HepG2 (cell line): ENCODE measurements at regions not wholly inside any gene's neighbourhood (a gene's known extent, or its start where the extent isn't known, plus 50 kb on each side); places are given as distances from the start of the nearest gene placed in this dataset.

Source experiments
- FOXP1 ChIP-seq, 2 experiments: fragments of 450-650 bp in 1 of 2; IDR thresholded peaks; 2 replicates each; pipeline ENCODE4 v1.6.1; 2017 to 2018; ENCODE audit warnings: antibody characterized with exemption in 1 of 2
- IKZF1 ChIP-seq: fragments of 450-650 bp; IDR thresholded peaks from 2 replicates; pipeline ENCODE4 v1.7.1; 2016
- JUNB ChIP-seq: sonication (generic); formaldehyde crosslinking; IDR thresholded peaks from 2 replicates; pipeline ENCODE4 v1.8.0; 2022; ENCODE audit warnings: missing genetic modification reagents, mild to moderate bottlenecking, borderline replicate concordance
- KLF11 ChIP-seq: IDR thresholded peaks from 2 replicates; pipeline ENCODE4 v1.6.1; 2016; ENCODE audit warnings: missing compliant biosample characterization
- MIXL1 ChIP-seq: IDR thresholded peaks from 2 replicates; pipeline ENCODE4 v1.6.1; 2016
- SP1 ChIP-seq, 2 experiments: fragments of 450-650 bp in 1 of 2; sonication (generic) in 1 of 2; formaldehyde crosslinking in 1 of 2; IDR thresholded peaks; 2 replicates each; pipeline versions ENCODE4 v1.4.0 to v1.6.1; 2016 to 2020; ENCODE audit warnings: missing genetic modification reagents in 1 of 2
- ZBTB38 ChIP-seq: sonication (generic); formaldehyde crosslinking; IDR thresholded peaks from 2 replicates; pipeline ENCODE4 v1.5.1; 2020; ENCODE audit warnings: mild to moderate bottlenecking, missing genetic modification reagents
- ZFYVE20 ChIP-seq: sonication (generic); formaldehyde crosslinking; IDR thresholded peaks from 2 replicates; pipeline ENCODE4 v1.8.0; 2023; ENCODE audit warnings: low read depth, mild to moderate bottlenecking, moderate library complexity, missing genetic modification reagents, borderline replicate concordance
- ZNF782 ChIP-seq: sonication (generic); formaldehyde crosslinking; IDR thresholded peaks from 2 replicates; pipeline ENCODE4 v1.4.0; 2020; ENCODE audit warnings: missing genetic modification reagents, mild to moderate bottlenecking, borderline replicate concordance
- TF ChIP-seq, protein P1 (sequence below): sonication (generic); formaldehyde crosslinking; IDR thresholded peaks from 2 replicates; pipeline ENCODE4 v1.9.0; 2021; ENCODE audit warnings: mild to moderate bottlenecking, missing genetic modification reagents
- TF ChIP-seq, protein P2 (sequence below): sonication (generic); formaldehyde crosslinking; IDR thresholded peaks from 2 replicates; pipeline ENCODE4 v1.5.1; 2020; ENCODE audit warnings: mild to moderate bottlenecking, missing genetic modification reagents
- TF ChIP-seq, protein P3 (sequence below): fragments of 450-650 bp; IDR thresholded peaks from 2 replicates; pipeline ENCODE4 v1.6.1; 2016
- TF ChIP-seq, protein P4 (sequence below): sonication (generic); formaldehyde crosslinking; IDR thresholded peaks from 2 replicates; pipeline ENCODE4 v1.5.1; 2020; ENCODE audit warnings: missing genetic modification reagents, mild to moderate bottlenecking, borderline replicate concordance

DNA sequence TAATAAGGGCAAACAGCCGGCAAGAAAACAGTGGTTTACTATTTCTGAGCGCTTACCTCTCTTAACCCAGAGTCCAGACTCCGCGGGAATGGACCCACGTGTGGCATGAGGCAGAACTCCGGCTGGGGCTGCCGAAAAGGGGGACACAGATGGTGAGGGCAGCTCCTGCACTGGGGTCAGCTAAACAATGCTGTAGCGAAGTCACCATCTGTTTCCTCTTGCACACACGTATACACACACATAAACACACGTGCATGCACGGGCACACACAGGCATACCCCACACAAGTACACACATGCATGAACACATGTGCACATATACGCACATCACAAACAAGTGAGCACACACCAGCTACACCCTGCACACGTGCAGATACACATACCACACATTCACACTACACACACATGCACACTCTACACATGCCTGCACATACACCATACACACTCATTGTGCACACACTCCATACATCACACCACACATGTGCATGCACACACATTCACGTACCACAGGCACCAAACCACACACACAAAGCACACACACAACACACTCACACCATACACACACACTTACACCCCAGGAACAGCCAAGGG lies 105.9 kb upstream of the ID2 start (continued):
- TF ChIP-seq, protein P1, sequence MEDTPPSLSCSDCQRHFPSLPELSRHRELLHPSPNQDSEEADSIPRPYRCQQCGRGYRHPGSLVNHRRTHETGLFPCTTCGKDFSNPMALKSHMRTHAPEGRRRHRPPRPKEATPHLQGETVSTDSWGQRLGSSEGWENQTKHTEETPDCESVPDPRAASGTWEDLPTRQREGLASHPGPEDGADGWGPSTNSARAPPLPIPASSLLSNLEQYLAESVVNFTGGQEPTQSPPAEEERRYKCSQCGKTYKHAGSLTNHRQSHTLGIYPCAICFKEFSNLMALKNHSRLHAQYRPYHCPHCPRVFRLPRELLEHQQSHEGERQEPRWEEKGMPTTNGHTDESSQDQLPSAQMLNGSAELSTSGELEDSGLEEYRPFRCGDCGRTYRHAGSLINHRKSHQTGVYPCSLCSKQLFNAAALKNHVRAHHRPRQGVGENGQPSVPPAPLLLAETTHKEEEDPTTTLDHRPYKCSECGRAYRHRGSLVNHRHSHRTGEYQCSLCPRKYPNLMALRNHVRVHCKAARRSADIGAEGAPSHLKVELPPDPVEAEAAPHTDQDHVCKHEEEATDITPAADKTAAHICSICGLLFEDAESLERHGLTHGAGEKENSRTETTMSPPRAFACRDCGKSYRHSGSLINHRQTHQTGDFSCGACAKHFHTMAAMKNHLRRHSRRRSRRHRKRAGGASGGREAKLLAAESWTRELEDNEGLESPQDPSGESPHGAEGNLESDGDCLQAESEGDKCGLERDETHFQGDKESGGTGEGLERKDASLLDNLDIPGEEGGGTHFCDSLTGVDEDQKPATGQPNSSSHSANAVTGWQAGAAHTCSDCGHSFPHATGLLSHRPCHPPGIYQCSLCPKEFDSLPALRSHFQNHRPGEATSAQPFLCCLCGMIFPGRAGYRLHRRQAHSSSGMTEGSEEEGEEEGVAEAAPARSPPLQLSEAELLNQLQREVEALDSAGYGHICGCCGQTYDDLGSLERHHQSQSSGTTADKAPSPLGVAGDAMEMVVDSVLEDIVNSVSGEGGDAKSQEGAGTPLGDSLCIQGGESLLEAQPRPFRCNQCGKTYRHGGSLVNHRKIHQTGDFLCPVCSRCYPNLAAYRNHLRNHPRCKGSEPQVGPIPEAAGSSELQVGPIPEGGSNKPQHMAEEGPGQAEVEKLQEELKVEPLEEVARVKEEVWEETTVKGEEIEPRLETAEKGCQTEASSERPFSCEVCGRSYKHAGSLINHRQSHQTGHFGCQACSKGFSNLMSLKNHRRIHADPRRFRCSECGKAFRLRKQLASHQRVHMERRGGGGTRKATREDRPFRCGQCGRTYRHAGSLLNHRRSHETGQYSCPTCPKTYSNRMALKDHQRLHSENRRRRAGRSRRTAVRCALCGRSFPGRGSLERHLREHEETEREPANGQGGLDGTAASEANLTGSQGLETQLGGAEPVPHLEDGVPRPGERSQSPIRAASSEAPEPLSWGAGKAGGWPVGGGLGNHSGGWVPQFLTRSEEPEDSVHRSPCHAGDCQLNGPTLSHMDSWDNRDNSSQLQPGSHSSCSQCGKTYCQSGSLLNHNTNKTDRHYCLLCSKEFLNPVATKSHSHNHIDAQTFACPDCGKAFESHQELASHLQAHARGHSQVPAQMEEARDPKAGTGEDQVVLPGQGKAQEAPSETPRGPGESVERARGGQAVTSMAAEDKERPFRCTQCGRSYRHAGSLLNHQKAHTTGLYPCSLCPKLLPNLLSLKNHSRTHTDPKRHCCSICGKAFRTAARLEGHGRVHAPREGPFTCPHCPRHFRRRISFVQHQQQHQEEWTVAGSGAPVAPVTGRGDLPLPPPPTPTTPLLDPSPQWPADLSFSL (CRISPR knock-in tag), result peak; percentile 54; the same call in 1 of the 2 replicates
- TF ChIP-seq, protein P2, sequence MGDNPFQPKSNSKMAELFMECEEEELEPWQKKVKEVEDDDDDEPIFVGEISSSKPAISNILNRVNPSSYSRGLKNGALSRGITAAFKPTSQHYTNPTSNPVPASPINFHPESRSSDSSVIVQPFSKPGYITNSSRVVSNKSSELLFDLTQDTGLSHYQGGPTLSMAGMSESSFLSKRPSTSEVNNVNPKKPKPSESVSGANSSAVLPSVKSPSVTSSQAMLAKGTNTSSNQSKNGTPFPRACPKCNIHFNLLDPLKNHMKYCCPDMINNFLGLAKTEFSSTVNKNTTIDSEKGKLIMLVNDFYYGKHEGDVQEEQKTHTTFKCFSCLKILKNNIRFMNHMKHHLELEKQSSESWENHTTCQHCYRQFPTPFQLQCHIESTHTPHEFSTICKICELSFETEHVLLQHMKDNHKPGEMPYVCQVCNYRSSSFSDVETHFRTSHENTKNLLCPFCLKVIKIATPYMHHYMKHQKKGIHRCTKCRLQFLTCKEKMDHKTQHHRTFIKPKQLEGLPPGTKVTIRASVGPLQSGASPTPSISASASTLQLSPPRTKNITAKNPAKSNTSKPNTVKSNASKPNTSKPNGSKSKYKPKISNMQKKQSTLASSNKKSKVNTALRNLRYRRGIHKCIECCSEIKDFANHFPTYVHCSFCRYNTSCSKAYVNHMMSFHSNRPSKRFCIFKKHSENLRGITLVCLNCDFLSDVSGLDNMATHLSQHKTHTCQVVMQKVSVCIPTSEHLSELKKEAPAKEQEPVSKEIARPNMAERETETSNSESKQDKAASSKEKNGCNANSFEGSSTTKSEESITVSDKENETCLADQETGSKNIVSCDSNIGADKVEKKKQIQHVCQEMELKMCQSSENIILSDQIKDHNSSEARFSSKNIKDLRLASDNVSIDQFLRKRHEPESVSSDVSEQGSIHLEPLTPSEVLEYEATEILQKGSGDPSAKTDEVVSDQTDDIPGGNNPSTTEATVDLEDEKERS, result no peak
- TF ChIP-seq, protein P3, sequence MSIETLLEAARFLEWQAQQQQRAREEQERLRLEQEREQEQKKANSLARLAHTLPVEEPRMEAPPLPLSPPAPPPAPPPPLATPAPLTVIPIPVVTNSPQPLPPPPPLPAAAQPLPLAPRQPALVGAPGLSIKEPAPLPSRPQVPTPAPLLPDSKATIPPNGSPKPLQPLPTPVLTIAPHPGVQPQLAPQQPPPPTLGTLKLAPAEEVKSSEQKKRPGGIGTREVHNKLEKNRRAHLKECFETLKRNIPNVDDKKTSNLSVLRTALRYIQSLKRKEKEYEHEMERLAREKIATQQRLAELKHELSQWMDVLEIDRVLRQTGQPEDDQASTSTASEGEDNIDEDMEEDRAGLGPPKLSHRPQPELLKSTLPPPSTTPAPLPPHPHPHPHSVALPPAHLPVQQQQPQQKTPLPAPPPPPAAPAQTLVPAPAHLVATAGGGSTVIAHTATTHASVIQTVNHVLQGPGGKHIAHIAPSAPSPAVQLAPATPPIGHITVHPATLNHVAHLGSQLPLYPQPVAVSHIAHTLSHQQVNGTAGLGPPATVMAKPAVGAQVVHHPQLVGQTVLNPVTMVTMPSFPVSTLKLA, result peak; percentile 81
- TF ChIP-seq KLF11 (CRISPR knock-in tag) (no peak), ZBTB38 (peak; percentile 79; the same call in 1 of the 2 replicates), ZNF782 (CRISPR knock-in tag) (no peak), SP1 (IDR thresholded peaks at IDR 0.05) (no peak), SP1 (CRISPR knock-in tag; IDR thresholded peaks at IDR 0.05) (no peak), IKZF1 (peak; percentile 89; the same call in 1 of the 2 replicates), MIXL1 (no peak), FOXP1 (IDR thresholded peaks at IDR 0.05) (peak; percentile 30; the same call in 1 of the 2 replicates), FOXP1 (CRISPR knock-in tag; IDR thresholded peaks at IDR 0.05) (no peak), JUNB (peak; percentile 56; the same call in 1 of the 2 replicates), ZFYVE20 (CRISPR knock-in tag) (peak; percentile 82; the same call in 1 of the 2 replicates)
- TF ChIP-seq, protein P4, sequence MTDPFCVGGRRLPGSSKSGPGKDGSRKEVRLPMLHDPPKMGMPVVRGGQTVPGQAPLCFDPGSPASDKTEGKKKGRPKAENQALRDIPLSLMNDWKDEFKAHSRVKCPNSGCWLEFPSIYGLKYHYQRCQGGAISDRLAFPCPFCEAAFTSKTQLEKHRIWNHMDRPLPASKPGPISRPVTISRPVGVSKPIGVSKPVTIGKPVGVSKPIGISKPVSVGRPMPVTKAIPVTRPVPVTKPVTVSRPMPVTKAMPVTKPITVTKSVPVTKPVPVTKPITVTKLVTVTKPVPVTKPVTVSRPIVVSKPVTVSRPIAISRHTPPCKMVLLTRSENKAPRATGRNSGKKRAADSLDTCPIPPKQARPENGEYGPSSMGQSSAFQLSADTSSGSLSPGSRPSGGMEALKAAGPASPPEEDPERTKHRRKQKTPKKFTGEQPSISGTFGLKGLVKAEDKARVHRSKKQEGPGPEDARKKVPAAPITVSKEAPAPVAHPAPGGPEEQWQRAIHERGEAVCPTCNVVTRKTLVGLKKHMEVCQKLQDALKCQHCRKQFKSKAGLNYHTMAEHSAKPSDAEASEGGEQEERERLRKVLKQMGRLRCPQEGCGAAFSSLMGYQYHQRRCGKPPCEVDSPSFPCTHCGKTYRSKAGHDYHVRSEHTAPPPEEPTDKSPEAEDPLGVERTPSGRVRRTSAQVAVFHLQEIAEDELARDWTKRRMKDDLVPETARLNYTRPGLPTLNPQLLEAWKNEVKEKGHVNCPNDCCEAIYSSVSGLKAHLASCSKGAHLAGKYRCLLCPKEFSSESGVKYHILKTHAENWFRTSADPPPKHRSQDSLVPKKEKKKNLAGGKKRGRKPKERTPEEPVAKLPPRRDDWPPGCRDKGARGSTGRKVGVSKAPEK (CRISPR knock-in tag), result 0 out of 2 replicates have a peak, but pooled peaks have one; percentile 60
